SK-N-SH (cell line): ENCODE measurements at regions not wholly inside any gene's neighbourhood (a gene's known extent, or its start where the extent isn't known, plus 50 kb on each side); places are given as distances from the start of the nearest gene placed in this dataset.

ENCODE experiments used
- CTCF ChIA-PET: fragments of 300-600, 350-600 bp; formaldehyde crosslinking; extraction: SDS; loops from one replicate; lab custom pipeline; 2021; lab: Yijun Ruan, JAX
- POLR2A ChIA-PET: fragments of 350-600 bp; sonication (Branson Sonifier 250); formaldehyde crosslinking; extraction: SDS; loops from one replicate; lab custom pipeline; 2020; ENCODE audit warnings: antibody characterized with exemption, inconsistent platforms; lab: Yijun Ruan, JAX
- DNase-seq: peaks from one replicate; pipeline ENCODE4 v3.0.0; 2012
- H2AFZ ChIP-seq: fragments of 200-600 bp; sonication (generic); 2 replicates; pipeline ENCODE4 v1.8.1; 2016; ENCODE audit warnings: antibody characterized with exemption, mild to moderate bottlenecking, low read depth
- H3F3A ChIP-seq: fragments of 200-600 bp; sonication (generic); replicated peaks from 2 replicates; pipeline ENCODE3; 2016; ENCODE audit warnings: antibody characterized with exemption, mild to moderate bottlenecking; ENCODE audit not compliant: insufficient read depth
- H3K27ac ChIP-seq, 2 experiments: fragments of 200-500 bp in 1 of 2; fragments of 200-600 bp in 1 of 2; sonication (Bioruptor generic) in 1 of 2; sonication (generic), shearing (Covaris generic) in 1 of 2; 2 replicates each; pipeline versions ENCODE4 v1.5.1 to v1.6.1; 2014 to 2016; ENCODE audit warnings: low read depth in 2 of 2, inconsistent platforms in 1 of 2, low read length in 1 of 2, mild to moderate bottlenecking in 1 of 2, mixed read lengths in 1 of 2
- H3K27me3 ChIP-seq: fragments of 200-600 bp; sonication (generic), shearing (Covaris generic); 2 replicates; pipeline ENCODE4 v1.6.1; 2016; ENCODE audit warnings: mixed run types; ENCODE audit not compliant: insufficient read depth
- H3K36me3 ChIP-seq, 2 experiments: fragments of 200-500 bp in 1 of 2; fragments of 200-600 bp in 1 of 2; sonication (Bioruptor generic) in 1 of 2; sonication (generic) in 1 of 2; replicated peaks in 1 of 2; 2 replicates each; pipeline versions ENCODE3 to v1.5.1; 2014 to 2016; ENCODE audit warnings: low read length in 1 of 2, mild to moderate bottlenecking in 1 of 2; ENCODE audit not compliant: insufficient read depth in 2 of 2, control insufficient read depth in 1 of 2
- H3K4me1 ChIP-seq, 2 experiments: fragments of 200-500 bp in 1 of 2; fragments of 200-600 bp in 1 of 2; sonication (Bioruptor generic) in 1 of 2; sonication (generic), shearing (Covaris generic) in 1 of 2; 2 replicates each; pipeline versions ENCODE4 v1.5.1 to v1.6.1; 2014 to 2016; ENCODE audit warnings: low read depth in 1 of 2, low read length in 1 of 2, mixed run types in 1 of 2; ENCODE audit not compliant: insufficient read depth in 2 of 2, control insufficient read depth in 1 of 2
- H3K4me2 ChIP-seq: fragments of 200-600 bp; sonication (generic), shearing (Covaris generic); 2 replicates; pipeline ENCODE4 v1.6.1; 2017; ENCODE audit warnings: mixed run types
- H3K4me3 ChIP-seq, 2 experiments: fragments of 200-500 bp in 1 of 2; fragments of 200-600 bp in 1 of 2; sonication (Bioruptor generic) in 1 of 2; sonication (generic), shearing (Covaris generic) in 1 of 2; 2 replicates each; pipeline versions ENCODE4 v1.5.1 to v1.8.1; 2014 to 2016; ENCODE audit warnings: low read depth in 2 of 2, inconsistent platforms in 1 of 2, low read length in 1 of 2, mild to moderate bottlenecking in 1 of 2, mixed read lengths in 1 of 2, moderate library complexity in 1 of 2
- H3K79me2 ChIP-seq: fragments of 200-600 bp; sonication (generic); 2 replicates; pipeline ENCODE4 v1.8.1; 2017; ENCODE audit warnings: mild to moderate bottlenecking; ENCODE audit not compliant: insufficient read depth
- H3K9ac ChIP-seq: fragments of 200-600 bp; sonication (generic); 2 replicates; pipeline ENCODE4 v1.6.1; 2017; ENCODE audit warnings: mixed run types
- H3K9me2 ChIP-seq: fragments of 200-600 bp; sonication (generic); 2 replicates; pipeline ENCODE4 v1.6.1; 2017; ENCODE audit warnings: mixed run types
- H3K9me3 ChIP-seq: fragments of 200-600 bp; sonication (generic); 2 replicates; pipeline ENCODE4 v1.6.1; 2017; ENCODE audit warnings: mixed run types, mild to moderate bottlenecking, moderate library complexity
- H4K20me1 ChIP-seq: fragments of 200-600 bp; sonication (generic); 2 replicates; pipeline ENCODE4 v1.6.1; 2017; ENCODE audit warnings: mild to moderate bottlenecking, mixed run types; ENCODE audit not compliant: insufficient read depth
- CHD2 ChIP-seq: fragments of 150-350 bp; IDR thresholded peaks from 2 replicates; pipeline ENCODE4 v1.6.1; 2018; ENCODE audit warnings: low read length; ENCODE audit not compliant: partially characterized antibody
- CTCF ChIP-seq: fragments of 200-600 bp; sonication (generic); IDR thresholded peaks from 2 replicates; pipeline ENCODE4 v1.6.1; 2017; ENCODE audit warnings: antibody characterized with exemption, mild to moderate bottlenecking, moderate library complexity
- ELF1 ChIP-seq: IDR thresholded peaks from 2 replicates; pipeline ENCODE4 v1.4.0; 2012
- EZH2phosphoT487 ChIP-seq: fragments of 200-600 bp; sonication (generic); IDR thresholded peaks from 2 replicates; pipeline ENCODE4 v1.6.1; 2017; ENCODE audit warnings: low read depth, mixed run types, mild to moderate bottlenecking, antibody characterized with exemption, moderate library complexity, borderline replicate concordance
- FOXJ3 ChIP-seq: sonication (generic); formaldehyde crosslinking; IDR thresholded peaks from 2 replicates; pipeline ENCODE4 v1.5.1; 2020; ENCODE audit warnings: mild to moderate bottlenecking, missing genetic modification reagents
- GABPA ChIP-seq: IDR thresholded peaks from 2 replicates; pipeline ENCODE4 v1.4.0; 2012; ENCODE audit warnings: low read depth, mild to moderate bottlenecking
- MAX ChIP-seq: IDR thresholded peaks from 2 replicates; pipeline ENCODE4 v1.4.0; 2012; ENCODE audit warnings: low read depth
- MXI1 ChIP-seq: IDR thresholded peaks from 2 replicates; pipeline ENCODE4 v1.6.1; 2012; ENCODE audit warnings: mild to moderate bottlenecking, low read depth, low read length, improper control_type of control experiment
- NRF1 ChIP-seq: IDR thresholded peaks from 2 replicates; pipeline ENCODE4 v1.6.1; 2012; ENCODE audit warnings: low read depth, mild to moderate bottlenecking, low read length
- PBX3 ChIP-seq: IDR thresholded peaks from 2 replicates; pipeline ENCODE4; 2012
- RCOR1 ChIP-seq: fragments of 150-350 bp; IDR thresholded peaks from 2 replicates; pipeline ENCODE4 v1.6.1; 2017; ENCODE audit warnings: antibody characterized with exemption, low read length
- REST ChIP-seq: IDR thresholded peaks from 2 replicates; pipeline ENCODE4 v1.6.1; 2012; ENCODE audit warnings: mild to moderate bottlenecking, low read depth, low read length, moderate library complexity
- RFX5 ChIP-seq: IDR thresholded peaks from 2 replicates; pipeline ENCODE4 v1.6.1; 2012; ENCODE audit warnings: mild to moderate bottlenecking, improper control_type of control experiment, low read length
- RXRA ChIP-seq: IDR thresholded peaks from 2 replicates; pipeline ENCODE4 v1.4.0; 2012; ENCODE audit warnings: low read depth, mild to moderate bottlenecking, borderline replicate concordance
- SIN3A ChIP-seq: IDR thresholded peaks from 2 replicates; pipeline ENCODE4 v1.6.1; 2012; ENCODE audit warnings: low read depth, mild to moderate bottlenecking, low read length, moderate library complexity, borderline replicate concordance
- SMC3 ChIP-seq: IDR thresholded peaks from 2 replicates; pipeline ENCODE4 v1.6.1; 2012; ENCODE audit warnings: low read depth, low read length, improper control_type of control experiment
- TAF1 ChIP-seq: IDR thresholded peaks from 2 replicates; pipeline ENCODE4 v1.6.1; 2012; ENCODE audit warnings: low read depth, mild to moderate bottlenecking, low read length, moderate library complexity, borderline replicate concordance
- TCF12 ChIP-seq: IDR thresholded peaks from 2 replicates; pipeline ENCODE4 v1.4.0; 2012
- USF2 ChIP-seq: fragments of 150-350 bp; IDR thresholded peaks from 2 replicates; pipeline ENCODE4 v1.6.1; 2017; ENCODE audit warnings: antibody characterized with exemption, low read length, low read depth, borderline replicate concordance
- YY1 ChIP-seq: IDR thresholded peaks from 2 replicates; pipeline ENCODE4 v1.4.0; 2012; ENCODE audit warnings: low read depth, mild to moderate bottlenecking
- WGBS: methylation state at CpG from one replicate; pipeline ENCODE4 v1.1.6; 2017; ENCODE audit warnings: low lambda C conversion rate; 5-methylcytosine and 5-hydroxymethylcytosine counted together

- no peak for TF ChIP-seq REST
These were observed 345.4 kb upstream of the NCAM2 start (continued) for GRCh38 chr21:20652846-20653245.

- Histone ChIP-seq H2AFZ (no peak overlapping the region), H3K4me2 (no peak overlapping the region), H3F3A (no peaks in the 10 kb centered on the region), H3K79me2 (no peaks in the 10 kb centered on the region), H3K4me3 (no peak overlapping the region), H3K4me1 (no peaks in the 10 kb centered on the region), H4K20me1 (no peaks in the 10 kb centered on the region), H3K27ac (no peak overlapping the region), H3K27me3 (no peaks in the 10 kb centered on the region), H3K9ac (no peak overlapping the region), H3K9me3 (no peaks in the 10 kb centered on the region), H3K36me3 (no peaks in the 10 kb centered on the region), H3K9me2 (no peaks in the 10 kb centered on the region)
- DNase-seq, result no peak
- 2% methylated on average over 4 of the region's 4 CpGs for WGBS
- CTCF ChIA-PET, result no interaction called here
- POLR2A ChIA-PET, result no interaction called here
- TF ChIP-seq SMC3 (no peak), FOXJ3 (CRISPR knock-in tag) (no peak), TAF1 (no peak), YY1 (no peak), CHD2 (no peak), EZH2phosphoT487 (no peak), RXRA (no peak), SIN3A (no peak), GABPA (no peak), RCOR1 (no peak), ELF1 (no peak), CTCF (no peak), NRF1 (no peak), PBX3 (no peak), RFX5 (no peak), USF2 (no peak), REST (no peak), MAX (no peak), MXI1 (no peak), TCF12 (no peak)
These were observed 337.0 kb upstream of the NCAM2 start for GRCh38 chr21:20661246-20661645.
